A549 (cell line): ENCODE measurements at regions not wholly inside any gene's neighbourhood (a gene's known extent, or its start where the extent isn't known, plus 50 kb on each side); places are given as distances from the start of the nearest gene placed in this dataset.

ENCODE experiments used
- ATAC-seq, 2 experiments: fragments of 200-7000 bp in 1 of 2; fragments of >200 bp in 1 of 2; cut with Nextera tagmentation in 1 of 2; cut with Tn5 transposase in 1 of 2; 3 replicates each; pipeline versions ENCODE4 v1.8.0 to v1.9.1; 2018 to 2020; ENCODE audit warnings: mild to moderate bottlenecking in 1 of 2, moderate library complexity in 1 of 2
- CTCF ChIA-PET: fragments of 300-600 bp; sonication (Branson Sonifier 250); formaldehyde crosslinking; extraction: SDS; loops from one replicate; lab custom pipeline; 2021; ENCODE audit warnings: antibody characterized with exemption, inconsistent platforms; lab: Yijun Ruan, JAX
- POLR2A ChIA-PET: fragments of 350-600 bp; formaldehyde crosslinking; extraction: SDS; loops from one replicate; lab custom pipeline; 2021; ENCODE audit warnings: antibody characterized with exemption, inconsistent platforms; lab: Yijun Ruan, JAX
- DNase-seq, 2 experiments: peaks; one replicate each; pipeline versions ENCODE4 v3.0.0 to v3.0.0-alpha.2; 2011 to 2016; ENCODE audit warnings: low read depth in 1 of 2, low spot score in 1 of 2
- FAIRE-seq: peaks from 2 replicates; lab custom pipeline; 2011; peaks lifted over from hg19 to GRCh38; lab: Jason Lieb, UNC
- H3K27ac ChIP-seq, 2 experiments: fragments of >200 bp; sonication (Bioruptor Twin); formaldehyde crosslinking; 3 replicates each; pipeline ENCODE4 v1.5.1; 2016 to 2017
- H3K4me1 ChIP-seq: fragments of >200 bp; sonication (Bioruptor Twin); formaldehyde crosslinking; 3 replicates; pipeline ENCODE4 v1.6.1; 2016
- H3K4me2 ChIP-seq: fragments of >200 bp; sonication (Bioruptor Twin); formaldehyde crosslinking; 3 replicates; pipeline ENCODE4 v1.6.1; 2016
- H3K4me3 ChIP-seq: fragments of >200 bp; sonication (Bioruptor Twin); formaldehyde crosslinking; 3 replicates; pipeline ENCODE4 v1.5.1; 2016
- H3K9me3 ChIP-seq: fragments of >200 bp; sonication (Bioruptor Twin); formaldehyde crosslinking; 3 replicates; pipeline ENCODE4 v1.6.1; 2016
- CBX2 ChIP-seq: fragments of 200-600 bp; sonication (generic); IDR thresholded peaks from 2 replicates; pipeline ENCODE4 v1.6.1; 2016; ENCODE audit warnings: low read depth, mild to moderate bottlenecking, borderline replicate concordance
- CBX8 ChIP-seq: fragments of 200-600 bp; sonication (generic); IDR thresholded peaks from 2 replicates; pipeline ENCODE4 v1.6.1; 2016
- CHD4 ChIP-seq: fragments of 200-600 bp; sonication (generic); IDR thresholded peaks from 2 replicates; pipeline ENCODE4 v1.6.1; 2016; ENCODE audit warnings: antibody characterized with exemption, mild to moderate bottlenecking, borderline replicate concordance
- FOSL2 ChIP-seq, 2 experiments: fragments of 450-650 bp in 1 of 2; fragments of >200 bp in 1 of 2; sonication (Bioruptor Twin) in 1 of 2; formaldehyde crosslinking; IDR thresholded peaks; 2 replicates each; pipeline versions ENCODE4 v1.5.0 to v1.6.1; 2016 to 2020; ENCODE audit warnings: mild to moderate bottlenecking in 1 of 2, moderate library complexity in 1 of 2
- FOXS1 ChIP-seq: fragments of 250-450 bp; sonication (Bioruptor Pico); IDR thresholded peaks from 2 replicates; pipeline ENCODE4 v1.5.0; 2020; ENCODE audit warnings: mild to moderate bottlenecking, moderate library complexity
- HEYL ChIP-seq: fragments of 250-450 bp; sonication (Bioruptor Pico); IDR thresholded peaks from 2 replicates; pipeline ENCODE4 v1.8.0; 2021; ENCODE audit warnings: mild to moderate bottlenecking, moderate library complexity
- HOXA7 ChIP-seq: fragments of 250-450 bp; sonication (Bioruptor Pico); IDR thresholded peaks from 2 replicates; pipeline ENCODE4 v1.5.0; 2020; ENCODE audit warnings: mild to moderate bottlenecking, moderate library complexity
- HOXB13 ChIP-seq: fragments of 250-450 bp; sonication (Bioruptor Pico); IDR thresholded peaks from 2 replicates; pipeline ENCODE4 v1.5.0; 2020; ENCODE audit warnings: low read depth, mild to moderate bottlenecking, moderate library complexity
- HOXB5 ChIP-seq: fragments of 250-450 bp; sonication (Bioruptor Pico); IDR thresholded peaks from 2 replicates; pipeline ENCODE4 v1.5.0; 2020; ENCODE audit warnings: mild to moderate bottlenecking, moderate library complexity
- JUN ChIP-seq, 2 experiments: fragments of >200 bp; sonication (Bioruptor Twin); formaldehyde crosslinking; IDR thresholded peaks; 2 replicates in 1 of 2; 3 replicates in 1 of 2; pipeline ENCODE4 v1.6.1; 2016 to 2017
- KDM1A ChIP-seq: fragments of 200-600 bp; sonication (generic); IDR thresholded peaks from 2 replicates; pipeline ENCODE4 v1.6.1; 2016; ENCODE audit warnings: low read depth, mild to moderate bottlenecking
- MAFK ChIP-seq: fragments of 450-650 bp; IDR thresholded peaks from 2 replicates; pipeline ENCODE4 v1.6.1; 2014; ENCODE audit not compliant: partially characterized antibody
- NR3C1 ChIP-seq: fragments of >200 bp; sonication (Bioruptor Twin); formaldehyde crosslinking; IDR thresholded peaks from 3 replicates; pipeline ENCODE4 v1.6.1; 2017
- SMC3 ChIP-seq: fragments of >200 bp; sonication (Bioruptor Twin); formaldehyde crosslinking; IDR thresholded peaks from 3 replicates; pipeline ENCODE4 v1.6.1; 2018; ENCODE audit warnings: inconsistent platforms
- SREBF2 ChIP-seq: fragments of 450-650 bp; IDR thresholded peaks from 2 replicates; pipeline ENCODE4 v1.6.1; 2014; ENCODE audit warnings: mild to moderate bottlenecking, moderate library complexity
- TFCP2L1 ChIP-seq: fragments of 250-450 bp; sonication (Bioruptor Pico); IDR thresholded peaks from 2 replicates; pipeline ENCODE4 v1.5.0; 2021; ENCODE audit warnings: mild to moderate bottlenecking
- TP53 ChIP-seq: fragments of 250-450 bp; sonication (Bioruptor Pico); IDR thresholded peaks from 2 replicates; pipeline ENCODE4 v1.5.0; 2021; ENCODE audit warnings: mild to moderate bottlenecking, moderate library complexity
- ZFP36 ChIP-seq: fragments of 450-650 bp; IDR thresholded peaks from 2 replicates; pipeline ENCODE4 v1.6.1; 2014; ENCODE audit warnings: borderline replicate concordance; ENCODE audit not compliant: partially characterized antibody
- ZSCAN20 ChIP-seq: fragments of 250-450 bp; sonication (Bioruptor Pico); IDR thresholded peaks from 2 replicates; pipeline ENCODE4 v1.8.0; 2022; ENCODE audit warnings: mild to moderate bottlenecking, moderate library complexity
- WGBS: methylation state at CpG from one replicate; pipeline ENCODE4 v1.1.6; 2017; ENCODE audit errors: missing lambda C conversion rate; 5-methylcytosine and 5-hydroxymethylcytosine counted together
- TF ChIP-seq, protein P1 (sequence below): fragments of 200-600 bp; sonication (generic); IDR thresholded peaks from 2 replicates; pipeline ENCODE4 v1.6.1; 2016; ENCODE audit warnings: antibody characterized with exemption, mild to moderate bottlenecking, moderate library complexity
- TF ChIP-seq, protein P2 (sequence below): IDR thresholded peaks from 2 replicates; pipeline ENCODE4 v1.6.1; 2012; ENCODE audit warnings: low read depth, borderline replicate concordance
- TF ChIP-seq, protein P3 (sequence below): fragments of >200 bp; sonication (Bioruptor Twin); formaldehyde crosslinking; IDR thresholded peaks from 3 replicates; pipeline ENCODE4 v1.5.1; 2016
- TF ChIP-seq, protein P4 (sequence below): fragments of >200 bp; sonication (Bioruptor Twin); formaldehyde crosslinking; IDR thresholded peaks from 3 replicates; pipeline ENCODE4 v1.6.1; 2016
- TF ChIP-seq, protein P5 (sequence below): fragments of 450-650 bp; IDR thresholded peaks from 2 replicates; pipeline ENCODE4 v1.6.1; 2014; ENCODE audit warnings: antibody characterized with exemption
- TF ChIP-seq, protein P6 (sequence below): fragments of 150-350 bp; IDR thresholded peaks from 2 replicates; pipeline ENCODE4 v1.6.1; 2014; ENCODE audit warnings: low read depth, mild to moderate bottlenecking, low read length

DNA sequence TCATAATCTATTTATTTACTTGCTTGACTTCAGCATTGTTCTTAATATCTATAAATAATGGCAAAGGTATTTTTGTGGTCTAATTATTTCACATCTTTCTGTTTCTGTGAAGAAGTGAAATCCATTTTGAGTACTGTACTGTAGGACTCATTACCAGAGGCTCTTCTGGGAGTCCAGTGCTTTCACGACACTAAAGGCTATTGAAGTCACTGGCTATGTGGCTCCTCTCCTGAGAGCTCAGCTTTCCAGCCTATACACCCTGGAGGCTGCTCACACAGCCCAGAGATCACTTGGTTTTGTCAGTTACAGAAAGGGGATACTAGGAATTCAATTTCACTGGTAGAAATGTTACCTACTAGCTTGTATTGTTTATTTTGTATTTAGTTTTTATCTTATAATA is 547.3 kb downstream of the TAF11L14 start:
- TF ChIP-seq ZSCAN20, result no peak
- TF ChIP-seq TP53 (CRISPR knock-in tag), result no peak
- TF ChIP-seq, protein P1, sequence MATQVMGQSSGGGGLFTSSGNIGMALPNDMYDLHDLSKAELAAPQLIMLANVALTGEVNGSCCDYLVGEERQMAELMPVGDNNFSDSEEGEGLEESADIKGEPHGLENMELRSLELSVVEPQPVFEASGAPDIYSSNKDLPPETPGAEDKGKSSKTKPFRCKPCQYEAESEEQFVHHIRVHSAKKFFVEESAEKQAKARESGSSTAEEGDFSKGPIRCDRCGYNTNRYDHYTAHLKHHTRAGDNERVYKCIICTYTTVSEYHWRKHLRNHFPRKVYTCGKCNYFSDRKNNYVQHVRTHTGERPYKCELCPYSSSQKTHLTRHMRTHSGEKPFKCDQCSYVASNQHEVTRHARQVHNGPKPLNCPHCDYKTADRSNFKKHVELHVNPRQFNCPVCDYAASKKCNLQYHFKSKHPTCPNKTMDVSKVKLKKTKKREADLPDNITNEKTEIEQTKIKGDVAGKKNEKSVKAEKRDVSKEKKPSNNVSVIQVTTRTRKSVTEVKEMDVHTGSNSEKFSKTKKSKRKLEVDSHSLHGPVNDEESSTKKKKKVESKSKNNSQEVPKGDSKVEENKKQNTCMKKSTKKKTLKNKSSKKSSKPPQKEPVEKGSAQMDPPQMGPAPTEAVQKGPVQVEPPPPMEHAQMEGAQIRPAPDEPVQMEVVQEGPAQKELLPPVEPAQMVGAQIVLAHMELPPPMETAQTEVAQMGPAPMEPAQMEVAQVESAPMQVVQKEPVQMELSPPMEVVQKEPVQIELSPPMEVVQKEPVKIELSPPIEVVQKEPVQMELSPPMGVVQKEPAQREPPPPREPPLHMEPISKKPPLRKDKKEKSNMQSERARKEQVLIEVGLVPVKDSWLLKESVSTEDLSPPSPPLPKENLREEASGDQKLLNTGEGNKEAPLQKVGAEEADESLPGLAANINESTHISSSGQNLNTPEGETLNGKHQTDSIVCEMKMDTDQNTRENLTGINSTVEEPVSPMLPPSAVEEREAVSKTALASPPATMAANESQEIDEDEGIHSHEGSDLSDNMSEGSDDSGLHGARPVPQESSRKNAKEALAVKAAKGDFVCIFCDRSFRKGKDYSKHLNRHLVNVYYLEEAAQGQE, result no peak
- no peak for TF ChIP-seq ZFP36
- TF ChIP-seq HOXB5, result no peak
- TF ChIP-seq CBX8, result no peak
- TF ChIP-seq, protein P2, sequence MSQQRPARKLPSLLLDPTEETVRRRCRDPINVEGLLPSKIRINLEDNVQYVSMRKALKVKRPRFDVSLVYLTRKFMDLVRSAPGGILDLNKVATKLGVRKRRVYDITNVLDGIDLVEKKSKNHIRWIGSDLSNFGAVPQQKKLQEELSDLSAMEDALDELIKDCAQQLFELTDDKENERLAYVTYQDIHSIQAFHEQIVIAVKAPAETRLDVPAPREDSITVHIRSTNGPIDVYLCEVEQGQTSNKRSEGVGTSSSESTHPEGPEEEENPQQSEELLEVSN, result no peak
- Histone ChIP-seq H3K4me3 (no peak overlapping the region), H3K4me2 (no peak overlapping the region), H3K4me1 (no peaks in the 10 kb centered on the region), H3K27ac (no peak overlapping the region), H3K9me3 (no peaks in the 10 kb centered on the region)
- ChIA-PET CTCF (no interaction called here), POLR2A (no interaction called here)
- ATAC-seq (no peak), FAIRE-seq (no peak), DNase-seq (no peak)
- WGBS, result 0% methylated on average over 1 of the region's 1 CpG

DNA sequence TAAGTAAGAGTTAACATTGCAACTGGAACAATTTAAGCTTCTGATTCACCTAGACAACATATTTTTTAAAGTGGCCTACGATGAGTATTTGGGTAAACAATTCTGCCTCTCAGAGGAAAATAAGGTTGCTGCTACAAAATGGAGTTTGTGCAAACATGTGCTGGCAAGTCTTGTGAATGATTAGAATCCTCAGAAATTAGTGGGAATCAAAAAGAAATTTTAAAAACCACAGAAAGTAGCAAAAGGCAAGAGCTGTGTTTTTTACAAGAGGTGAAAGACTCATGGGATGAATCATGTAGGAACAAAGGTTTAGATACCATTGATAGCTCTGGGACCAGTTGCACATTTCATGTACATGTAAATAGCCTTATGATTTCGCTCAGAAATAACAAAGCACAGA is 561.6 kb downstream of the TAF11L14 start:
- H3K9me3 ChIP-seq, result peaks cover 9% of the 10 kb centered on the region; the same call in 1 of the 3 replicates
- DNase-seq (no peak), FAIRE-seq (no peak), ATAC-seq (no peak)
- no peak overlapping the region for H3K27ac ChIP-seq
- H3K4me3 ChIP-seq, result no peak overlapping the region
- CTCF ChIA-PET, result no interaction called here
- WGBS, result 5% methylated on average over 2 of the region's 2 CpGs
- TF ChIP-seq SMC3 (no peak), MAFK (no peak), HOXB13 (CRISPR knock-in tag) (no peak), FOXS1 (CRISPR knock-in tag) (no peak), JUN (IDR thresholded peaks at IDR 0.05) (no peak), HOXB5 (no peak), NR3C1 (no peak), KDM1A (no peak), FOSL2 (IDR thresholded peaks at IDR 0.05) (no peak), FOSL2 (CRISPR knock-in tag; IDR thresholded peaks at IDR 0.05) (no peak), CBX2 (no peak), HOXA7 (CRISPR knock-in tag) (no peak), SREBF2 (no peak), CHD4 (no peak), TFCP2L1 (CRISPR knock-in tag) (no peak), HEYL (CRISPR knock-in tag) (no peak)
- TF ChIP-seq, protein P3, sequence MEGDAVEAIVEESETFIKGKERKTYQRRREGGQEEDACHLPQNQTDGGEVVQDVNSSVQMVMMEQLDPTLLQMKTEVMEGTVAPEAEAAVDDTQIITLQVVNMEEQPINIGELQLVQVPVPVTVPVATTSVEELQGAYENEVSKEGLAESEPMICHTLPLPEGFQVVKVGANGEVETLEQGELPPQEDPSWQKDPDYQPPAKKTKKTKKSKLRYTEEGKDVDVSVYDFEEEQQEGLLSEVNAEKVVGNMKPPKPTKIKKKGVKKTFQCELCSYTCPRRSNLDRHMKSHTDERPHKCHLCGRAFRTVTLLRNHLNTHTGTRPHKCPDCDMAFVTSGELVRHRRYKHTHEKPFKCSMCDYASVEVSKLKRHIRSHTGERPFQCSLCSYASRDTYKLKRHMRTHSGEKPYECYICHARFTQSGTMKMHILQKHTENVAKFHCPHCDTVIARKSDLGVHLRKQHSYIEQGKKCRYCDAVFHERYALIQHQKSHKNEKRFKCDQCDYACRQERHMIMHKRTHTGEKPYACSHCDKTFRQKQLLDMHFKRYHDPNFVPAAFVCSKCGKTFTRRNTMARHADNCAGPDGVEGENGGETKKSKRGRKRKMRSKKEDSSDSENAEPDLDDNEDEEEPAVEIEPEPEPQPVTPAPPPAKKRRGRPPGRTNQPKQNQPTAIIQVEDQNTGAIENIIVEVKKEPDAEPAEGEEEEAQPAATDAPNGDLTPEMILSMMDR, result no peak
- TF ChIP-seq, protein P4, sequence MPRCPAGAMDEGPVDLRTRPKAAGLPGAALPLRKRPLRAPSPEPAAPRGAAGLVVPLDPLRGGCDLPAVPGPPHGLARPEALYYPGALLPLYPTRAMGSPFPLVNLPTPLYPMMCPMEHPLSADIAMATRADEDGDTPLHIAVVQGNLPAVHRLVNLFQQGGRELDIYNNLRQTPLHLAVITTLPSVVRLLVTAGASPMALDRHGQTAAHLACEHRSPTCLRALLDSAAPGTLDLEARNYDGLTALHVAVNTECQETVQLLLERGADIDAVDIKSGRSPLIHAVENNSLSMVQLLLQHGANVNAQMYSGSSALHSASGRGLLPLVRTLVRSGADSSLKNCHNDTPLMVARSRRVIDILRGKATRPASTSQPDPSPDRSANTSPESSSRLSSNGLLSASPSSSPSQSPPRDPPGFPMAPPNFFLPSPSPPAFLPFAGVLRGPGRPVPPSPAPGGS, result no peak
- TF ChIP-seq, protein P5, sequence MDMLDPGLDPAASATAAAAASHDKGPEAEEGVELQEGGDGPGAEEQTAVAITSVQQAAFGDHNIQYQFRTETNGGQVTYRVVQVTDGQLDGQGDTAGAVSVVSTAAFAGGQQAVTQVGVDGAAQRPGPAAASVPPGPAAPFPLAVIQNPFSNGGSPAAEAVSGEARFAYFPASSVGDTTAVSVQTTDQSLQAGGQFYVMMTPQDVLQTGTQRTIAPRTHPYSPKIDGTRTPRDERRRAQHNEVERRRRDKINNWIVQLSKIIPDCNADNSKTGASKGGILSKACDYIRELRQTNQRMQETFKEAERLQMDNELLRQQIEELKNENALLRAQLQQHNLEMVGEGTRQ, result no peak
- TF ChIP-seq, protein P2, result no peak
- TF ChIP-seq, protein P6, sequence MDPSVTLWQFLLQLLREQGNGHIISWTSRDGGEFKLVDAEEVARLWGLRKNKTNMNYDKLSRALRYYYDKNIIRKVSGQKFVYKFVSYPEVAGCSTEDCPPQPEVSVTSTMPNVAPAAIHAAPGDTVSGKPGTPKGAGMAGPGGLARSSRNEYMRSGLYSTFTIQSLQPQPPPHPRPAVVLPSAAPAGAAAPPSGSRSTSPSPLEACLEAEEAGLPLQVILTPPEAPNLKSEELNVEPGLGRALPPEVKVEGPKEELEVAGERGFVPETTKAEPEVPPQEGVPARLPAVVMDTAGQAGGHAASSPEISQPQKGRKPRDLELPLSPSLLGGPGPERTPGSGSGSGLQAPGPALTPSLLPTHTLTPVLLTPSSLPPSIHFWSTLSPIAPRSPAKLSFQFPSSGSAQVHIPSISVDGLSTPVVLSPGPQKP, result no peak
- H3K4me2 ChIP-seq, result no peak overlapping the region
- POLR2A ChIA-PET, result no interaction called here
- no peaks in the 10 kb centered on the region for H3K4me1 ChIP-seq
